ENCODE measurements at regions not wholly inside any gene's neighbourhood (a gene's known extent, or its start where the extent isn't known, plus 50 kb on each side); places are given as distances from the start of the nearest gene placed in this dataset.
"Not testable (repeated sequence)": the region's sequence is repeated elsewhere in the genome, so short reads cannot be mapped to it uniquely, and the experiment has no call there.

DNA sequence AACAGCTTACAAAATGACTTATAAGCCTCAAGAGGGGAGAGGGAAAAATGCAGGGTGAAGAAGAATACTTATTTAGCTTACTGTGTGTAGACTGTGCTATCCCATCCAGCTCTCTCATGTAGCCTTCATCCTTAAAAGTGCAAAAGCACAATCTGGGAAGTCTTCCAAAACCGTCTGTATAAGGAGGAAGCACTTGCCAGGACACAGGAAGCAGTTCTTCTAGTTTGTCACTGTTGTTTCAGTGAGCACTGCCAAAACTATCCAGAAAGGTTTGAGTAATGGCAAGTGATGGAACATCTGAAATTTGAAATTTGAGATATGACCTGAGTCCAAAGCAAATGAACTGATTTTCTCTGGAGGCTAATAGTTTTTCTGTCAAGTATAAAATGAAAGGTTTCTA, 140.8 kb upstream of the ISL1 start:
- Histone ChIP-seq H3K4me3 (ENCODE audit: low read length in 3 of 3) (no peak overlapping the region), H3K27ac (ENCODE audit: low read depth in 2 of 2, low read length in 2 of 2) (no peak overlapping the region), H3K9ac (ENCODE audit: low read length in 3 of 3) (no peak overlapping the region), H3K4me1 (ENCODE audit: control insufficient read depth in 2 of 3, insufficient read depth in 2 of 3, low read depth in 1 of 3, low read length in 3 of 3) (no peaks in the 10 kb centered on the region), H3K9me3 (ENCODE audit: control insufficient read depth in 2 of 3, insufficient read depth in 1 of 3, low read length in 3 of 3) (no peaks in the 10 kb centered on the region), H3K36me3 (ENCODE audit: control insufficient read depth in 2 of 3, insufficient read depth in 3 of 3, low read length in 3 of 3) (no peaks in the 10 kb centered on the region), H3K27me3 (ENCODE audit: control insufficient read depth, insufficient read depth, low read length) (no peaks in the 10 kb centered on the region)
- DNase-seq (no peak), FAIRE-seq (no peak)
- TF ChIP-seq, protein P1, sequence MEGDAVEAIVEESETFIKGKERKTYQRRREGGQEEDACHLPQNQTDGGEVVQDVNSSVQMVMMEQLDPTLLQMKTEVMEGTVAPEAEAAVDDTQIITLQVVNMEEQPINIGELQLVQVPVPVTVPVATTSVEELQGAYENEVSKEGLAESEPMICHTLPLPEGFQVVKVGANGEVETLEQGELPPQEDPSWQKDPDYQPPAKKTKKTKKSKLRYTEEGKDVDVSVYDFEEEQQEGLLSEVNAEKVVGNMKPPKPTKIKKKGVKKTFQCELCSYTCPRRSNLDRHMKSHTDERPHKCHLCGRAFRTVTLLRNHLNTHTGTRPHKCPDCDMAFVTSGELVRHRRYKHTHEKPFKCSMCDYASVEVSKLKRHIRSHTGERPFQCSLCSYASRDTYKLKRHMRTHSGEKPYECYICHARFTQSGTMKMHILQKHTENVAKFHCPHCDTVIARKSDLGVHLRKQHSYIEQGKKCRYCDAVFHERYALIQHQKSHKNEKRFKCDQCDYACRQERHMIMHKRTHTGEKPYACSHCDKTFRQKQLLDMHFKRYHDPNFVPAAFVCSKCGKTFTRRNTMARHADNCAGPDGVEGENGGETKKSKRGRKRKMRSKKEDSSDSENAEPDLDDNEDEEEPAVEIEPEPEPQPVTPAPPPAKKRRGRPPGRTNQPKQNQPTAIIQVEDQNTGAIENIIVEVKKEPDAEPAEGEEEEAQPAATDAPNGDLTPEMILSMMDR (IDR thresholded peaks at IDR 0.05; ENCODE audit: borderline replicate concordance, extremely low read depth, insufficient read depth), result no peak
- intact Hi-C loops (cut with DNase I), result no loop called here

DNA sequence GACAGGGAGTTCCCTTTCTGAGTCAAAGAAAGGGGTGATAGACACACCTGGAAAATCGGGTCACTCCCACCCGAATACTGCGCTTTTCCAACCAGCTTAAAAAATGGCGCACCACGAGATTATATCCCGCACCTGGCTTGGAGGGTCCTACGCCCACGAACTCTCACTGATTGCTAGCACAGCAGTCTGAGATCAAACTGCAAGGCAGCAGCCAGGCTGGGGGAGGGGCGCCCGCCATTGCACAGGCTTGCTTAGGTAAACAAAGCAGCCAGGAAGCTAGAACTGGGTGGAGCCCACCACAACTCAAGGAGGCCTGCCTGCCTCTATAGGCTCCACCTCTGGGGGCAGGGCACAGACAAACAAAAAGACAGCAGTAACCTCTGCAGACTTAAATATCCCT, 132.3 kb upstream of the ISL1 start:
- H3K9ac ChIP-seq (ENCODE audit: low read length in 3 of 3); H3K4me1 ChIP-seq (ENCODE audit: control insufficient read depth in 2 of 3, insufficient read depth in 2 of 3, low read depth in 1 of 3, low read length in 3 of 3); intact Hi-C loops (cut with DNase I); H3K9me3 ChIP-seq (ENCODE audit: control insufficient read depth in 2 of 3, insufficient read depth in 1 of 3, low read length in 3 of 3); H3K27me3 ChIP-seq (ENCODE audit: control insufficient read depth, insufficient read depth, low read length); H3K4me3 ChIP-seq (ENCODE audit: low read length in 3 of 3); H3K27ac ChIP-seq (ENCODE audit: low read depth in 2 of 2, low read length in 2 of 2); H3K36me3 ChIP-seq (ENCODE audit: control insufficient read depth in 2 of 3, insufficient read depth in 3 of 3, low read length in 3 of 3); FAIRE-seq: not testable (repeated sequence)
- peak in 1 of 5 donors; percentile 44 for DNase-seq

DNA sequence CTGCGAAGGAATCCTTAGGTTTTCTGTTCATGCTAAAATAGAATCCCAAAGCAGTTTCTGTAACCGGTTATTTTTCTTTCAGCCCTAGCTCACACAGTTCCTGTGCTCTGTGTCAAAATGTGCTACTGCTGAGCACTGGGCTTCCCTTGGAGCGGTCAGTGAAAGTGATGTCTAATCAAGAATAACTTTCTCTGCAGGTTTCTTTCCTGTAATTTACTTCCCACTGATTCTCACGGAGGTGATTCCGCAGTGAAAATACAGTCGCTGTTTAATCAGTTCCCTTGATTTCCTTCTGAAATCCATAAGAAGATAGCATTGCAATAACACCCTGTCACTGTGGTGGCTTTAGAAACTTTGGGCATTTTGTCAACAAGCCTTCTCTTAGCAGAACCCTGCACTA, 112.0 kb upstream of the ISL1 start:
- TF ChIP-seq, protein P1 (IDR thresholded peaks at IDR 0.05; ENCODE audit: borderline replicate concordance, extremely low read depth, insufficient read depth), result no peak
- Histone ChIP-seq H3K36me3 (ENCODE audit: control insufficient read depth in 2 of 3, insufficient read depth in 3 of 3, low read length in 3 of 3) (no peaks in the 10 kb centered on the region), H3K9me3 (ENCODE audit: control insufficient read depth in 2 of 3, insufficient read depth in 1 of 3, low read length in 3 of 3) (no peaks in the 10 kb centered on the region), H3K4me3 (ENCODE audit: low read length in 3 of 3) (no peak overlapping the region), H3K9ac (ENCODE audit: low read length in 3 of 3) (no peak overlapping the region), H3K27me3 (ENCODE audit: control insufficient read depth, insufficient read depth, low read length) (no peaks in the 10 kb centered on the region), H3K4me1 (ENCODE audit: control insufficient read depth in 2 of 3, insufficient read depth in 2 of 3, low read depth in 1 of 3, low read length in 3 of 3) (no peaks in the 10 kb centered on the region), H3K27ac (ENCODE audit: low read depth in 2 of 2, low read length in 2 of 2) (no peak overlapping the region)
- no peak for DNase-seq
- FAIRE-seq, result no peak
- intact Hi-C loops (cut with DNase I), result no loop called here

DNA sequence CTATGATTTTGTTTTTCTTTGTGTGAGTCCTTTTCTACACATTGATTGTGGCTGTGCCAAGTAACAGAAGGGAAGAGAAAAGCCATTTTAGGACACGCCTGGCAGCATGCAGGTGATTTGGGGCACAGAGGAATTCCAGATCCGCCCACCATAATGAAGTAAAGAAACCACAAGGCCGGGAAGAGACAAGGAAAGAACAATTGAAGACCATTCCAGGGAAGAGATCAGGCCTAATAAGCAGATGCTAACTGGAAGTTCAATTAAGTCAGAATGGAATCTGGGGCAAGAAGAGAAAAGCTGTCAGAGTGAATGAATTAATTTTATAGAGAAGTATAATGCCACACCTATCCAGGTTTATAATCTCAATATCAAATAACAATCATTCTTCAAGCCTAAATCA, 110.2 kb upstream of the ISL1 start:
- TF ChIP-seq, protein P1 (IDR thresholded peaks at IDR 0.05; ENCODE audit: borderline replicate concordance, extremely low read depth, insufficient read depth), result no peak
- Histone ChIP-seq H3K36me3 (ENCODE audit: control insufficient read depth in 2 of 3, insufficient read depth in 3 of 3, low read length in 3 of 3) (no peaks in the 10 kb centered on the region), H3K9me3 (ENCODE audit: control insufficient read depth in 2 of 3, insufficient read depth in 1 of 3, low read length in 3 of 3) (no peaks in the 10 kb centered on the region), H3K27ac (ENCODE audit: low read depth in 2 of 2, low read length in 2 of 2) (no peak overlapping the region), H3K27me3 (ENCODE audit: control insufficient read depth, insufficient read depth, low read length) (no peaks in the 10 kb centered on the region), H3K4me3 (ENCODE audit: low read length in 3 of 3) (no peak overlapping the region), H3K4me1 (ENCODE audit: control insufficient read depth in 2 of 3, insufficient read depth in 2 of 3, low read depth in 1 of 3, low read length in 3 of 3) (no peaks in the 10 kb centered on the region), H3K9ac (ENCODE audit: low read length in 3 of 3) (no peak overlapping the region)
- DNase-seq (no peak), FAIRE-seq (no peak)
- intact Hi-C loops (cut with DNase I), result no loop called here
